OCI-LY1 (cell line): ENCODE measurements at regions not wholly inside any gene's neighbourhood (a gene's known extent, or its start where the extent isn't known, plus 50 kb on each side); places are given as distances from the start of the nearest gene placed in this dataset.

Experiments
- H2AFZ ChIP-seq: fragments of 200-600 bp; sonication (generic), shearing (Covaris generic); 2 replicates; pipeline ENCODE4 v1.6.0; 2014; ENCODE audit warnings: antibody characterized with exemption, mild to moderate bottlenecking, low read length
- H3F3A ChIP-seq: fragments of 200-600 bp; sonication (generic), shearing (Covaris generic); 2 replicates; pipeline ENCODE4 v1.6.0; 2014; ENCODE audit warnings: mild to moderate bottlenecking, antibody characterized with exemption, low read length, moderate library complexity; ENCODE audit not compliant: insufficient read depth
- H3K27ac ChIP-seq: fragments of 200-600 bp; sonication (generic); 2 replicates; pipeline ENCODE4 v1.5.1; 2014; ENCODE audit warnings: low read length, mixed run types, mild to moderate bottlenecking, low read depth; ENCODE audit not compliant: poor library complexity, severe bottlenecking
- H3K27me3 ChIP-seq: fragments of 200-600 bp; sonication (generic); 2 replicates; pipeline ENCODE4 v1.6.0; 2014; ENCODE audit warnings: antibody characterized with exemption, mild to moderate bottlenecking, low read length, moderate library complexity; ENCODE audit not compliant: insufficient read depth
- H3K36me3 ChIP-seq: fragments of 200-600 bp; sonication (generic); 2 replicates; pipeline ENCODE4 v1.6.1; 2014; ENCODE audit warnings: mild to moderate bottlenecking, antibody characterized with exemption, low read length, moderate library complexity, mixed read lengths; ENCODE audit not compliant: insufficient read depth
- H3K4me1 ChIP-seq: fragments of 200-600 bp; sonication (generic); 2 replicates; pipeline ENCODE4 v1.5.1; 2014; ENCODE audit warnings: mild to moderate bottlenecking, low read length, moderate library complexity; ENCODE audit not compliant: insufficient read depth, severe bottlenecking
- H3K4me2 ChIP-seq: fragments of 200-600 bp; sonication (generic), shearing (Covaris generic); 2 replicates; pipeline ENCODE4 v1.6.1; 2014; ENCODE audit warnings: low read length
- H3K4me3 ChIP-seq: fragments of 200-600 bp; sonication (generic); 2 replicates; pipeline ENCODE4 v1.5.1; 2014; ENCODE audit warnings: low read length, low read depth, mild to moderate bottlenecking, mixed read lengths; ENCODE audit not compliant: poor library complexity, severe bottlenecking
- H3K79me2 ChIP-seq: fragments of 200-600 bp; shearing (Covaris generic); 2 replicates; pipeline ENCODE4 v1.6.1; 2016; ENCODE audit warnings: mixed run types, low read length, mixed read lengths; ENCODE audit not compliant: insufficient read depth
- H3K9ac ChIP-seq: fragments of 200-600 bp; sonication (generic), shearing (Covaris generic); 2 replicates; pipeline ENCODE4 v1.6.1; 2014; ENCODE audit warnings: mild to moderate bottlenecking, low read length, mixed read lengths
- H3K9me2 ChIP-seq: fragments of 200-600 bp; sonication (generic), shearing (Covaris generic); 2 replicates; pipeline ENCODE4 v1.6.1; 2014; ENCODE audit warnings: low read depth, mild to moderate bottlenecking, low read length, mixed read lengths
- H3K9me3 ChIP-seq: fragments of 200-600 bp; shearing (Covaris generic); 2 replicates; pipeline ENCODE4 v1.6.1; 2014; ENCODE audit warnings: low read length, mixed read lengths
- H4K20me1 ChIP-seq: fragments of 200-600 bp; sonication (generic), shearing (Covaris generic); 2 replicates; pipeline ENCODE4 v1.6.0; 2016; ENCODE audit warnings: mild to moderate bottlenecking, low read length; ENCODE audit not compliant: insufficient read depth
- CTCF ChIP-seq: fragments of 200-600 bp; sonication (generic), shearing (Covaris generic); IDR thresholded peaks from 2 replicates; pipeline ENCODE4 v1.5.1; 2017; ENCODE audit warnings: mild to moderate bottlenecking, antibody characterized with exemption, low read length, moderate library complexity, mixed read lengths
- EZH2 ChIP-seq: fragments of 200-600 bp; sonication (generic), shearing (Covaris generic); IDR thresholded peaks from 2 replicates; pipeline ENCODE4 v1.8.0; 2017; ENCODE audit warnings: borderline replicate concordance, mixed run types, mild to moderate bottlenecking, antibody characterized with exemption, low read length, moderate library complexity, mixed read lengths

GRCh38 chr9:135377431-135377830 lies 102.2 kb upstream of the PPP1R26 start:
- Histone ChIP-seq H3K4me1 (no peaks in the 10 kb centered on the region), H3F3A (no peaks in the 10 kb centered on the region), H3K27me3 (no peaks in the 10 kb centered on the region; the same call in 1 of the 2 replicates), H4K20me1 (no peaks in the 10 kb centered on the region), H3K27ac (no peak overlapping the region), H3K4me3 (no peak overlapping the region), H3K36me3 (no peaks in the 10 kb centered on the region), H3K9me3 (no peaks in the 10 kb centered on the region), H3K79me2 (no peaks in the 10 kb centered on the region), H3K4me2 (no peak overlapping the region), H2AFZ (no peak overlapping the region), H3K9ac (no peak overlapping the region), H3K9me2 (no peaks in the 10 kb centered on the region)
- TF ChIP-seq CTCF (no peak), EZH2 (no peak)

- no peak overlapping the region for H3K4me2 ChIP-seq
- no peaks in the 10 kb centered on the region for H3K79me2 ChIP-seq
- no peaks in the 10 kb centered on the region for H3K36me3 ChIP-seq
- no peaks in the 10 kb centered on the region for H3K9me2 ChIP-seq
- H3K27ac ChIP-seq: no peak overlapping the region
- H4K20me1 ChIP-seq: no peaks in the 10 kb centered on the region
- no peaks in the 10 kb centered on the region for H3K4me1 ChIP-seq
- no peak overlapping the region for H2AFZ ChIP-seq
- TF ChIP-seq EZH2 (no peak), CTCF (no peak)
- H3K9ac ChIP-seq: no peak overlapping the region
- H3F3A ChIP-seq: no peaks in the 10 kb centered on the region
- no peaks in the 10 kb centered on the region for H3K9me3 ChIP-seq
- H3K4me3 ChIP-seq: no peak overlapping the region
- no peaks in the 10 kb centered on the region for H3K27me3 ChIP-seq
These were observed 100.8 kb upstream of the PPP1R26 start for GRCh38 chr9:135378751-135379150.

- Histone ChIP-seq H3K9me3 (no peaks in the 10 kb centered on the region), H3K79me2 (no peaks in the 10 kb centered on the region), H2AFZ (no peak overlapping the region), H3K27me3 (no peaks in the 10 kb centered on the region), H3K9me2 (no peaks in the 10 kb centered on the region), H3K4me1 (no peaks in the 10 kb centered on the region), H3K4me2 (no peak overlapping the region), H4K20me1 (no peaks in the 10 kb centered on the region), H3K27ac (no peak overlapping the region), H3F3A (no peaks in the 10 kb centered on the region), H3K4me3 (no peak overlapping the region), H3K36me3 (no peaks in the 10 kb centered on the region), H3K9ac (no peak overlapping the region)
- TF ChIP-seq EZH2 (no peak), CTCF (no peak)
These were observed 99.9 kb upstream of the PPP1R26 start for GRCh38 chr9:135379540-135380267.
